ENCODE measurements at regions not wholly inside any gene's neighbourhood (a gene's known extent, or its start where the extent isn't known, plus 50 kb on each side); places are given as distances from the start of the nearest gene placed in this dataset.

GRCh38 chr2:16127958-16128357 lies 187.6 kb downstream of the MYCN start:
- TF ChIP-seq CTCF (conservative IDR thresholded peaks at IDR 0.05 in 1 of 2, IDR thresholded peaks at IDR 0.05 in 1 of 2; ENCODE audit: extremely low read depth in 1 of 2, insufficient read depth in 1 of 2, low read depth in 1 of 2, low read length in 2 of 2) (no peak), EZH2 (IDR thresholded peaks at IDR 0.05; ENCODE audit: borderline replicate concordance, low read length) (no peak)
